ENCODE measurements at regions not wholly inside any gene's neighbourhood (a gene's known extent, or its start where the extent isn't known, plus 50 kb on each side); places are given as distances from the start of the nearest gene placed in this dataset.

DNA sequence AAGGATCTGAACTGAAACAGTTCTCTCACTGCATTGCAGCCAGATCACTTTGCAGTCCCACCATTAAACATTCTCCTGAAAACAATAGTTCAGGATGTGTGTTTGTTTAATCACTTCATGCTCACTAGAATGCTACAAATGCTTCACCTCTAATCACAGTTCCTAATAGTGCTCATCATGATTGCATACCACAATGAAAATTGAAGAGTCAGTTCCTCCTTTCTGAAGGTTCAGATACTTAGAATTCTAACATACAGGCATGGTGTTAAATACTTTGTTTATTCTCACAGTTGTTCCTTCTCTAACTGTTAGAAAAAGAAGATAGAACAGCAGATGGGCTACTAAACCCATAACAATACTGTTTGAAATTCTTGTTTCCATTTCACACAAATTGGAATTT, 622.3 kb upstream of the ACVR2A start:
- TF ChIP-seq, protein P1, sequence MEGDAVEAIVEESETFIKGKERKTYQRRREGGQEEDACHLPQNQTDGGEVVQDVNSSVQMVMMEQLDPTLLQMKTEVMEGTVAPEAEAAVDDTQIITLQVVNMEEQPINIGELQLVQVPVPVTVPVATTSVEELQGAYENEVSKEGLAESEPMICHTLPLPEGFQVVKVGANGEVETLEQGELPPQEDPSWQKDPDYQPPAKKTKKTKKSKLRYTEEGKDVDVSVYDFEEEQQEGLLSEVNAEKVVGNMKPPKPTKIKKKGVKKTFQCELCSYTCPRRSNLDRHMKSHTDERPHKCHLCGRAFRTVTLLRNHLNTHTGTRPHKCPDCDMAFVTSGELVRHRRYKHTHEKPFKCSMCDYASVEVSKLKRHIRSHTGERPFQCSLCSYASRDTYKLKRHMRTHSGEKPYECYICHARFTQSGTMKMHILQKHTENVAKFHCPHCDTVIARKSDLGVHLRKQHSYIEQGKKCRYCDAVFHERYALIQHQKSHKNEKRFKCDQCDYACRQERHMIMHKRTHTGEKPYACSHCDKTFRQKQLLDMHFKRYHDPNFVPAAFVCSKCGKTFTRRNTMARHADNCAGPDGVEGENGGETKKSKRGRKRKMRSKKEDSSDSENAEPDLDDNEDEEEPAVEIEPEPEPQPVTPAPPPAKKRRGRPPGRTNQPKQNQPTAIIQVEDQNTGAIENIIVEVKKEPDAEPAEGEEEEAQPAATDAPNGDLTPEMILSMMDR (IDR thresholded peaks at IDR 0.05), result no peak
- TF ChIP-seq EZH2 (IDR thresholded peaks at IDR 0.05; ENCODE audit: borderline replicate concordance, insufficient read depth, low read depth, low read length, poor library complexity, severe bottlenecking), result no peak
